ENCODE measurements at regions not wholly inside any gene's neighbourhood (a gene's known extent, or its start where the extent isn't known, plus 50 kb on each side); places are given as distances from the start of the nearest gene placed in this dataset.

- Histone ChIP-seq H3K27me3 (ENCODE audit: control insufficient read depth in 4 of 4, insufficient read depth in 4 of 4, low read length in 3 of 4) (no peaks in the 10 kb centered on the region), H3K9me3 (ENCODE audit: control insufficient read depth in 4 of 4, low read length in 3 of 4) (no peaks in the 10 kb centered on the region), H3K4me1 (ENCODE audit: control insufficient read depth in 4 of 4, insufficient read depth in 4 of 4, low read length in 3 of 4) (no peaks in the 10 kb centered on the region), H3K9ac (ENCODE audit: low read depth in 1 of 2, low read length in 2 of 2) (no peak overlapping the region), H3K27ac (ENCODE audit: low read depth in 1 of 2, low read length in 2 of 2) (no peak overlapping the region), H3K36me3 (ENCODE audit: control insufficient read depth in 4 of 4, insufficient read depth in 3 of 4, low read depth in 1 of 4, low read length in 3 of 4) (no peaks in the 10 kb centered on the region), H3K4me3 (ENCODE audit: low read depth in 1 of 3, low read length in 3 of 3) (no peak overlapping the region)
- WGBS: 94% methylated on average over 2 of the region's 2 CpGs
- TF ChIP-seq GABPA (IDR thresholded peaks at IDR 0.05 in 1 of 2, conservative IDR thresholded peaks at IDR 0.05 in 1 of 2) (no peak), REST (IDR thresholded peaks at IDR 0.05) (no peak), RXRA (IDR thresholded peaks at IDR 0.05) (no peak), FOXA1 (IDR thresholded peaks at IDR 0.05) (no peak), HNF4G (IDR thresholded peaks at IDR 0.05) (no peak), CTCF (IDR thresholded peaks at IDR 0.05; ENCODE audit: low read depth, low read length, missing input control) (no peak), ATF3 (IDR thresholded peaks at IDR 0.05) (no peak), NR2F2 (IDR thresholded peaks at IDR 0.05) (no peak), YY1 (IDR thresholded peaks at IDR 0.05) (no peak), TAF1 (conservative IDR thresholded peaks at IDR 0.05) (no peak), MAX (IDR thresholded peaks at IDR 0.05) (no peak), HNF4A (conservative IDR thresholded peaks at IDR 0.05) (no peak), JUND (IDR thresholded peaks at IDR 0.05) (no peak), ZBTB33 (IDR thresholded peaks at IDR 0.05) (no peak), EGR1 (IDR thresholded peaks at IDR 0.05; ENCODE audit: low read depth in 2 of 2) (no peak), RAD21 (IDR thresholded peaks at IDR 0.05) (no peak), FOXA2 (IDR thresholded peaks at IDR 0.05) (no peak), SP1 (IDR thresholded peaks at IDR 0.05) (no peak)
- no peak for DNase-seq (ENCODE audit: low spot score)
Measured at GRCh38 chr2:186036862-186037449, 298.4 kb downstream of the FSIP2 start.

Measured in liver (tissue), 8 donors.